MM.1S (cell line): ENCODE measurements at regions not wholly inside any gene's neighbourhood (a gene's known extent, or its start where the extent isn't known, plus 50 kb on each side); places are given as distances from the start of the nearest gene placed in this dataset.

ENCODE experiments used
- DNase-seq: peaks from one replicate; pipeline ENCODE4 v3.0.0-alpha.2; 2015
- H2AFZ ChIP-seq: fragments of 300-600 bp; sonication (generic); 2 replicates; pipeline ENCODE4 v1.6.0; 2016; ENCODE audit warnings: antibody characterized with exemption, low read length
- H3F3A ChIP-seq: fragments of 300-600 bp; sonication (generic); 2 replicates; pipeline ENCODE4 v1.6.1; 2016; ENCODE audit warnings: mild to moderate bottlenecking, antibody characterized with exemption, low read length, moderate library complexity, mixed read lengths; ENCODE audit not compliant: insufficient read depth
- H3K27ac ChIP-seq: fragments of 300-600 bp; sonication (generic); 2 replicates; pipeline ENCODE4 v1.5.1; 2016; ENCODE audit warnings: mild to moderate bottlenecking, low read length
- H3K27me3 ChIP-seq: fragments of 300-600 bp; sonication (generic); replicated peaks from 2 replicates; pipeline ENCODE4 v1.6.0; 2016; ENCODE audit warnings: low read length; ENCODE audit not compliant: insufficient read depth
- H3K36me3 ChIP-seq: fragments of 300-600 bp; sonication (generic); replicated peaks from 2 replicates; pipeline ENCODE4 v1.6.1; 2016; ENCODE audit warnings: mild to moderate bottlenecking, low read length, mixed read lengths; ENCODE audit not compliant: insufficient read depth
- H3K4me1 ChIP-seq: fragments of 300-600 bp; sonication (generic); 2 replicates; pipeline ENCODE4 v1.6.1; 2016; ENCODE audit warnings: low read length, mixed read lengths
- H3K4me2 ChIP-seq: fragments of 300-600 bp; sonication (generic); 2 replicates; pipeline ENCODE4 v1.6.0; 2016; ENCODE audit warnings: low read depth, low read length
- H3K4me3 ChIP-seq: fragments of 300-600 bp; sonication (generic); 2 replicates; pipeline ENCODE4 v1.5.1; 2016; ENCODE audit warnings: low read length, mixed read lengths
- H3K79me2 ChIP-seq: fragments of 300-600 bp; sonication (generic); 2 replicates; pipeline ENCODE4 v1.6.1; 2016; ENCODE audit warnings: mixed run types, low read length, mixed read lengths
- H3K9ac ChIP-seq: fragments of 300-600 bp; sonication (generic); 2 replicates; pipeline ENCODE4 v1.6.1; 2016; ENCODE audit warnings: low read length, mixed read lengths
- H3K9me2 ChIP-seq: fragments of 300-600 bp; sonication (generic); replicated peaks from 2 replicates; pipeline ENCODE4 v1.6.1; 2016; ENCODE audit warnings: mild to moderate bottlenecking, low read length, mixed read lengths; ENCODE audit not compliant: insufficient read depth
- H3K9me3 ChIP-seq: fragments of 300-600 bp; sonication (generic); replicated peaks from 2 replicates; pipeline ENCODE4 v1.6.1; 2016; ENCODE audit warnings: mild to moderate bottlenecking, low read length, mixed read lengths; ENCODE audit not compliant: insufficient read depth
- H4K20me1 ChIP-seq: fragments of 300-600 bp; sonication (generic); 2 replicates; pipeline ENCODE4 v1.6.1; 2016; ENCODE audit warnings: mild to moderate bottlenecking, low read length, moderate library complexity, mixed read lengths; ENCODE audit not compliant: insufficient read depth
- CTCF ChIP-seq: fragments of 300-600 bp; sonication (generic); IDR thresholded peaks from 2 replicates; pipeline ENCODE4 v1.5.1; 2016; ENCODE audit warnings: antibody characterized with exemption, low read length, mixed read lengths
- EZH2 ChIP-seq: fragments of 300-600 bp; sonication (generic); optimal IDR thresholded peaks from 2 replicates; pipeline ENCODE3; 2017; ENCODE audit warnings: low read depth, mild to moderate bottlenecking, antibody characterized with exemption, low read length, mixed read lengths
- EZH2phosphoT487 ChIP-seq: fragments of 300-600 bp; sonication (generic); IDR thresholded peaks from 2 replicates; pipeline ENCODE4 v1.6.1; 2018; ENCODE audit warnings: antibody characterized with exemption, low read length

- H3K4me1 ChIP-seq = peaks cover 5% of the 10 kb centered on the region; the same call in 1 of the 2 replicates
- H3K79me2 ChIP-seq = no peaks in the 10 kb centered on the region
- H3K9me3 ChIP-seq = no peaks in the 10 kb centered on the region
- no peaks in the 10 kb centered on the region for H3K9me2 ChIP-seq
- TF ChIP-seq EZH2 = no peak
- TF ChIP-seq CTCF = no peak
- no peak for TF ChIP-seq EZH2phosphoT487
- H3K36me3 ChIP-seq = no peaks in the 10 kb centered on the region
- no peaks in the 10 kb centered on the region for H3F3A ChIP-seq
- H2AFZ ChIP-seq = no peak overlapping the region
- H4K20me1 ChIP-seq = no peaks in the 10 kb centered on the region
- no peak overlapping the region for H3K4me2 ChIP-seq
- H3K4me3 ChIP-seq = no peak overlapping the region
- no peak overlapping the region for H3K27ac ChIP-seq
- no peak overlapping the region for H3K9ac ChIP-seq
- H3K27me3 ChIP-seq = no peaks in the 10 kb centered on the region
- DNase-seq = no peak
These were observed 192.5 kb upstream of the RORB start for GRCh38 chr9:74304598-74304997.

- Histone ChIP-seq H3F3A (no peaks in the 10 kb centered on the region), H3K79me2 (no peaks in the 10 kb centered on the region), H2AFZ (no peak overlapping the region), H3K9me2 (no peaks in the 10 kb centered on the region), H3K36me3 (no peaks in the 10 kb centered on the region), H3K27me3 (no peaks in the 10 kb centered on the region), H3K4me2 (no peak overlapping the region), H3K9ac (no peak overlapping the region), H3K4me3 (no peak overlapping the region), H4K20me1 (no peaks in the 10 kb centered on the region), H3K27ac (no peak overlapping the region), H3K9me3 (no peaks in the 10 kb centered on the region), H3K4me1 (no peaks in the 10 kb centered on the region)
- no peak for TF ChIP-seq EZH2
- TF ChIP-seq CTCF = peak; percentile 12; the same call in 1 of the 2 replicates
- no peak for TF ChIP-seq EZH2phosphoT487
- DNase-seq = no peak
These were observed 187.5 kb upstream of the RORB start for GRCh38 chr9:74309654-74310053.

GRCh38 chr9:74317235-74317634 lies 179.9 kb upstream of the RORB start:
- H3K9ac ChIP-seq = no peak overlapping the region
- no peaks in the 10 kb centered on the region for H3K9me3 ChIP-seq
- H3K27ac ChIP-seq = no peak overlapping the region
- H4K20me1 ChIP-seq = no peaks in the 10 kb centered on the region
- no peaks in the 10 kb centered on the region for H3K36me3 ChIP-seq
- H3K9me2 ChIP-seq = no peaks in the 10 kb centered on the region
- H3K4me1 ChIP-seq = no peaks in the 10 kb centered on the region
- no peak overlapping the region for H3K4me2 ChIP-seq
- no peak overlapping the region for H2AFZ ChIP-seq
- no peaks in the 10 kb centered on the region for H3F3A ChIP-seq
- no peaks in the 10 kb centered on the region for H3K27me3 ChIP-seq
- no peak for DNase-seq
- TF ChIP-seq EZH2phosphoT487 = no peak
- no peak for TF ChIP-seq EZH2
- TF ChIP-seq CTCF = no peak
- no peaks in the 10 kb centered on the region for H3K79me2 ChIP-seq
- no peak overlapping the region for H3K4me3 ChIP-seq
